Muscle layer of colon (tissue), 2 donors: ENCODE measurements at regions not wholly inside any gene's neighbourhood (a gene's known extent, or its start where the extent isn't known, plus 50 kb on each side); places are given as distances from the start of the nearest gene placed in this dataset.

Experiments
- H3K27ac ChIP-seq: one replicate; pipeline ENCODE4 v1.7.0; 2013; ENCODE audit warnings: low read depth, mild to moderate bottlenecking, low read length, moderate library complexity
- H3K27me3 ChIP-seq, 2 donors: one replicate each; pipeline ENCODE4 v1.7.0; 2013; ENCODE audit warnings: low read length in 2 of 2, mild to moderate bottlenecking in 2 of 2; ENCODE audit not compliant: insufficient read depth in 2 of 2, control insufficient read depth in 1 of 2
- H3K36me3 ChIP-seq: one replicate; pipeline ENCODE4 v1.7.0; 2013; ENCODE audit warnings: mild to moderate bottlenecking, low read length; ENCODE audit not compliant: insufficient read depth
- H3K4me1 ChIP-seq: one replicate; pipeline ENCODE4 v1.7.0; 2013; ENCODE audit warnings: mild to moderate bottlenecking, low read length; ENCODE audit not compliant: insufficient read depth
- H3K4me3 ChIP-seq, 2 donors: one replicate each; pipeline ENCODE4 v1.7.0; 2013; ENCODE audit warnings: low read length in 2 of 2, low read depth in 1 of 2, mild to moderate bottlenecking in 1 of 2, moderate library complexity in 1 of 2
- H3K9ac ChIP-seq: one replicate; pipeline ENCODE4 v1.7.0; 2013; ENCODE audit warnings: low read length
- H3K9me3 ChIP-seq: one replicate; pipeline ENCODE4 v1.7.0; 2013; ENCODE audit warnings: mild to moderate bottlenecking, low read length
- donor health status: abdominal sarcoma.
- donor health status: Adenocarcinoma of cecum.

- H3K27me3 ChIP-seq = no peaks in the 10 kb centered on the region
- H3K27ac ChIP-seq = no peak overlapping the region
- no peaks in the 10 kb centered on the region for H3K4me1 ChIP-seq
- no peak overlapping the region for H3K9ac ChIP-seq
- H3K36me3 ChIP-seq = no peaks in the 10 kb centered on the region
- H3K4me3 ChIP-seq = no peak overlapping the region
- no peaks in the 10 kb centered on the region for H3K9me3 ChIP-seq
Measured at GRCh38 chr12:88399811-88400210, 180.5 kb downstream of the KITLG start.

GRCh38 chr12:88400302-88400701, 180.0 kb downstream of the KITLG start:
- H3K27ac ChIP-seq = no peak overlapping the region
- no peaks in the 10 kb centered on the region for H3K36me3 ChIP-seq
- no peak overlapping the region for H3K9ac ChIP-seq
- H3K4me3 ChIP-seq = no peak overlapping the region
- H3K4me1 ChIP-seq = no peaks in the 10 kb centered on the region
- H3K27me3 ChIP-seq = no peaks in the 10 kb centered on the region
- H3K9me3 ChIP-seq = no peaks in the 10 kb centered on the region

GRCh38 chr12:88401155-88401554, 179.1 kb downstream of the KITLG start:
- H3K4me1 ChIP-seq = no peaks in the 10 kb centered on the region
- peak overlapping the region; percentile 34 for H3K27ac ChIP-seq
- H3K27me3 ChIP-seq = no peaks in the 10 kb centered on the region
- H3K9me3 ChIP-seq = no peaks in the 10 kb centered on the region
- no peaks in the 10 kb centered on the region for H3K36me3 ChIP-seq
- no peak overlapping the region for H3K4me3 ChIP-seq
- H3K9ac ChIP-seq = no peak overlapping the region

- H3K27ac ChIP-seq = no peak overlapping the region
- no peak overlapping the region for H3K4me3 ChIP-seq
- H3K27me3 ChIP-seq = no peaks in the 10 kb centered on the region
- H3K36me3 ChIP-seq = no peaks in the 10 kb centered on the region
- H3K4me1 ChIP-seq = peaks cover 11% of the 10 kb centered on the region
- H3K9me3 ChIP-seq = no peaks in the 10 kb centered on the region
- no peak overlapping the region for H3K9ac ChIP-seq
Measured at GRCh38 chr12:88406905-88407304, 173.4 kb downstream of the KITLG start.

- H3K36me3 ChIP-seq = no peaks in the 10 kb centered on the region
- H3K9me3 ChIP-seq = no peaks in the 10 kb centered on the region
- H3K4me1 ChIP-seq = peaks cover 22% of the 10 kb centered on the region
- no peak overlapping the region for H3K9ac ChIP-seq
- H3K27ac ChIP-seq = no peak overlapping the region
- H3K4me3 ChIP-seq = no peak overlapping the region
- H3K27me3 ChIP-seq = no peaks in the 10 kb centered on the region
Measured at GRCh38 chr12:88408823-88409222, 171.4 kb downstream of the KITLG start.

- Histone ChIP-seq H3K27me3 (no peaks in the 10 kb centered on the region), H3K4me3 (no peak overlapping the region), H3K27ac (no peak overlapping the region), H3K9me3 (no peaks in the 10 kb centered on the region), H3K36me3 (no peaks in the 10 kb centered on the region), H3K9ac (no peak overlapping the region), H3K4me1 (peaks cover 23% of the 10 kb centered on the region)
Measured at GRCh38 chr12:88409257-88409656, 171.0 kb downstream of the KITLG start.

- no peak overlapping the region for H3K9ac ChIP-seq
- H3K4me3 ChIP-seq = no peak overlapping the region
- no peaks in the 10 kb centered on the region for H3K36me3 ChIP-seq
- peaks cover 37% of the 10 kb centered on the region for H3K4me1 ChIP-seq
- H3K9me3 ChIP-seq = no peaks in the 10 kb centered on the region
- no peak overlapping the region for H3K27ac ChIP-seq
- no peaks in the 10 kb centered on the region for H3K27me3 ChIP-seq
Measured at GRCh38 chr12:88411689-88412088, 168.6 kb downstream of the KITLG start.

- Histone ChIP-seq H3K4me3 (no peak overlapping the region), H3K27ac (no peak overlapping the region), H3K4me1 (peaks cover 41% of the 10 kb centered on the region), H3K27me3 (no peaks in the 10 kb centered on the region), H3K9ac (no peak overlapping the region), H3K9me3 (no peaks in the 10 kb centered on the region), H3K36me3 (no peaks in the 10 kb centered on the region)
Measured at GRCh38 chr12:88413646-88414045, 166.6 kb downstream of the KITLG start.

- H3K9ac ChIP-seq = no peak overlapping the region
- no peaks in the 10 kb centered on the region for H3K9me3 ChIP-seq
- H3K4me1 ChIP-seq = peaks cover 48% of the 10 kb centered on the region
- H3K27ac ChIP-seq = no peak overlapping the region
- H3K27me3 ChIP-seq = no peaks in the 10 kb centered on the region
- H3K36me3 ChIP-seq = no peaks in the 10 kb centered on the region
- H3K4me3 ChIP-seq = peak overlapping the region in 1 of 2 donors; percentile 7
Measured at GRCh38 chr12:88416155-88416554, 164.1 kb downstream of the KITLG start.

- Histone ChIP-seq H3K4me1 (peaks cover 48% of the 10 kb centered on the region), H3K27me3 (no peaks in the 10 kb centered on the region), H3K36me3 (no peaks in the 10 kb centered on the region), H3K4me3 (no peak overlapping the region), H3K9ac (no peak overlapping the region), H3K27ac (no peak overlapping the region), H3K9me3 (no peaks in the 10 kb centered on the region)
Measured at GRCh38 chr12:88416786-88417185, 163.5 kb downstream of the KITLG start.

GRCh38 chr12:88417531-88417930, 162.7 kb downstream of the KITLG start:
- H3K9ac ChIP-seq = no peak overlapping the region
- H3K27me3 ChIP-seq = no peaks in the 10 kb centered on the region
- H3K4me3 ChIP-seq = no peak overlapping the region
- peaks cover 48% of the 10 kb centered on the region for H3K4me1 ChIP-seq
- H3K27ac ChIP-seq = no peak overlapping the region
- no peaks in the 10 kb centered on the region for H3K36me3 ChIP-seq
- H3K9me3 ChIP-seq = no peaks in the 10 kb centered on the region

GRCh38 chr12:88418856-88419497, 161.3 kb downstream of the KITLG start:
- Histone ChIP-seq H3K4me3 (no peak overlapping the region), H3K36me3 (no peaks in the 10 kb centered on the region), H3K4me1 (peaks cover 38% of the 10 kb centered on the region), H3K27me3 (no peaks in the 10 kb centered on the region), H3K9ac (no peak overlapping the region), H3K9me3 (no peaks in the 10 kb centered on the region), H3K27ac (no peak overlapping the region)
